HL-60 (cell line): ENCODE measurements at regions not wholly inside any gene's neighbourhood (a gene's known extent, or its start where the extent isn't known, plus 50 kb on each side); places are given as distances from the start of the nearest gene placed in this dataset.

Source experiments
- DNase-seq, 2 experiments: peaks; one replicate each; pipeline ENCODE4 v3.0.0-alpha.2; 2010 to 2020; ENCODE audit warnings: low read depth in 1 of 2, low spot score in 1 of 2
- H3K27ac ChIP-seq: fragments of 250-450 bp; sonication (Bioruptor Pico); replicated peaks from 2 replicates; pipeline ENCODE4 v1.5.1; 2020; ENCODE audit warnings: mild to moderate bottlenecking, moderate library complexity
- H3K27me3 ChIP-seq: fragments of 250-450 bp; sonication (Bioruptor Pico); 2 replicates; pipeline ENCODE4 v1.5.1; 2021; ENCODE audit warnings: mild to moderate bottlenecking, moderate library complexity; ENCODE audit not compliant: insufficient read depth, poor library complexity, severe bottlenecking
- H3K4me3 ChIP-seq: replicated peaks from 2 replicates; pipeline ENCODE4 v1.5.1; 2011; ENCODE audit warnings: mild to moderate bottlenecking, control low read depth, low read length; ENCODE audit not compliant: insufficient read depth
- CTCF ChIP-seq: IDR thresholded peaks from one replicate; pipeline ENCODE4 v1.5.1; 2011; ENCODE audit warnings: low read length, control low read depth, inconsistent platforms; ENCODE audit not compliant: insufficient read depth
- GABPA ChIP-seq: IDR thresholded peaks from 2 replicates; pipeline ENCODE4 v1.6.1; 2012; ENCODE audit warnings: low read depth
- POLR2AphosphoS5 ChIP-seq: IDR thresholded peaks from 2 replicates; pipeline ENCODE4 v1.6.1; 2012; ENCODE audit warnings: low read depth
- REST ChIP-seq: IDR thresholded peaks from 2 replicates; pipeline ENCODE4 v1.6.1; 2012; ENCODE audit warnings: low read depth; ENCODE audit not compliant: insufficient replicate concordance
- SPI1 ChIP-seq: IDR thresholded peaks from 2 replicates; pipeline ENCODE4 v1.6.1; 2012; ENCODE audit warnings: low read depth, mild to moderate bottlenecking, borderline replicate concordance

- Histone ChIP-seq H3K27me3 (no peaks in the 10 kb centered on the region), H3K4me3 (no peak overlapping the region), H3K27ac (no peak overlapping the region)
- TF ChIP-seq POLR2AphosphoS5 (no peak), GABPA (no peak), REST (no peak), CTCF (no peak), SPI1 (no peak)
- DNase-seq = no peak
Observed at GRCh38 chr12:93078577-93078976, 149.5 kb upstream of the EEA1 start.

DNA sequence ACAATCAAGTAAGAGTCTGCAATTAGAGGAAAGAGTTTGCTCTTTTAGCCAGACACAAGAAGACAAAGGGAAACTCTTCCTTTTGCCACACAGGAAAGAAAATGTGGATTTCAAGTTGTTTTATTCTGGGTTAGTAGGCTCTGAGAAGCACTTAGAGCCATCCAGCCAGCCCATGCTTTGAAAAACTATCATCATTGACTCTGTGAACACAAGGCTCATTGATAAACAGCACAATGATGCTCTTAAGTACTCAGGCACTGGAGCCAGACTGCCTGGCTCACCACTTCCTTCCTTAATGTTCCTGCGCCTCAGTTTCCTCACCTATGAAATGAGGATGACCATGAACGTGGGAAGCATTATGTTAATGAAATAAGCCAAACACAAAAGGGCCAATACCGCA, 150.2 kb upstream of the EEA1 start:
- TF ChIP-seq POLR2AphosphoS5 (no peak), SPI1 (no peak)
- Histone ChIP-seq H3K4me3 (no peak overlapping the region), H3K27ac (no peak overlapping the region), H3K27me3 (no peaks in the 10 kb centered on the region)
- no peak for DNase-seq

- DNase-seq = no peak
Observed at GRCh38 chr12:93079976-93080375, 150.9 kb upstream of the EEA1 start.

More at GRCh38 chr12:93079976-93080375, 150.9 kb upstream of the EEA1 start:
- H3K27ac ChIP-seq = no peak overlapping the region
- TF ChIP-seq REST = no peak
- TF ChIP-seq GABPA = no peak
- no peak for TF ChIP-seq SPI1
- TF ChIP-seq POLR2AphosphoS5 = no peak
- TF ChIP-seq CTCF = no peak
- H3K4me3 ChIP-seq = no peak overlapping the region
- H3K27me3 ChIP-seq = no peaks in the 10 kb centered on the region
